SK-N-MC (cell line): ENCODE measurements at regions not wholly inside any gene's neighbourhood (a gene's known extent, or its start where the extent isn't known, plus 50 kb on each side); places are given as distances from the start of the nearest gene placed in this dataset.
A peak's percentile ranks its signal among the peaks of the same experiment; 100 is the strongest.

Source experiments
- DNase-seq: peaks from one replicate; pipeline ENCODE4 v3.0.0-alpha.2; 2011; ENCODE audit warnings: low read depth, low spot score
- H3K27ac ChIP-seq: fragments of 200-600 bp; sonication (generic); 2 replicates; pipeline ENCODE4 v1.5.1; 2016; ENCODE audit warnings: mixed run types
- H3K36me3 ChIP-seq: fragments of 200-600 bp; sonication (generic); 2 replicates; pipeline ENCODE4 v1.6.1; 2017; ENCODE audit warnings: antibody characterized with exemption, low read length, mixed read lengths; ENCODE audit not compliant: insufficient read depth
- H3K4me3 ChIP-seq: fragments of 200-600 bp; sonication (generic); 2 replicates; pipeline ENCODE4 v1.5.1; 2016
- H3K9ac ChIP-seq: fragments of 200-600 bp; sonication (generic); 2 replicates; pipeline ENCODE4 v1.8.0; 2017; ENCODE audit warnings: mixed run types, mixed read lengths; ENCODE audit not compliant: insufficient read length
- H3K9me3 ChIP-seq: fragments of 200-600 bp; sonication (generic); 2 replicates; pipeline ENCODE4 v1.6.1; 2017; ENCODE audit warnings: low read depth, mild to moderate bottlenecking, antibody characterized with exemption, low read length, moderate library complexity, mixed read lengths
- EZH2 ChIP-seq: fragments of 200-600 bp; sonication (generic); IDR thresholded peaks from one replicate; pipeline ENCODE4 v1.6.1; 2017; ENCODE audit warnings: antibody characterized with exemption
- FOXP2 ChIP-seq: optimal IDR thresholded peaks from 2 replicates; pipeline ENCODE3; 2011; ENCODE audit warnings: mild to moderate bottlenecking, moderate library complexity; ENCODE audit not compliant: insufficient read depth; ENCODE audit errors: extremely low read length, control extremely low read depth
- POLR2AphosphoS5 ChIP-seq: IDR thresholded peaks from 2 replicates; pipeline ENCODE4 v1.6.1; 2012; ENCODE audit warnings: mild to moderate bottlenecking, low read depth, low read length, borderline replicate concordance

- DNase-seq = no peak
- no peak overlapping the region for H3K9ac ChIP-seq
- TF ChIP-seq EZH2 (no peak), FOXP2 (no peak), POLR2AphosphoS5 (no peak)
- no peaks in the 10 kb centered on the region for H3K36me3 ChIP-seq
- no peak overlapping the region; the same call in 1 of the 2 replicates for H3K27ac ChIP-seq
- no peaks in the 10 kb centered on the region for H3K9me3 ChIP-seq
- H3K4me3 ChIP-seq = no peak overlapping the region
These were observed 282.4 kb downstream of the MEIS1 start for GRCh38 chr2:66717218-66717905.

- Histone ChIP-seq H3K36me3 (no peaks in the 10 kb centered on the region), H3K9ac (no peak overlapping the region), H3K9me3 (no peaks in the 10 kb centered on the region), H3K27ac (no peak overlapping the region), H3K4me3 (no peak overlapping the region)
- TF ChIP-seq POLR2AphosphoS5 (no peak), EZH2 (no peak), FOXP2 (no peak)
- no peak for DNase-seq
These were observed 283.0 kb downstream of the MEIS1 start for GRCh38 chr2:66717973-66718372.

GRCh38 chr2:66721776-66722175, 286.9 kb downstream of the MEIS1 start:
- H3K9me3 ChIP-seq = no peaks in the 10 kb centered on the region
- H3K36me3 ChIP-seq = no peaks in the 10 kb centered on the region
- DNase-seq = no peak
- TF ChIP-seq FOXP2 = no peak
- no peak for TF ChIP-seq POLR2AphosphoS5
- TF ChIP-seq EZH2 = no peak
- H3K9ac ChIP-seq = no peak overlapping the region
- no peak overlapping the region for H3K4me3 ChIP-seq
- no peak overlapping the region for H3K27ac ChIP-seq

GRCh38 chr2:66724241-66724640, 289.3 kb downstream of the MEIS1 start:
- Histone ChIP-seq H3K36me3 (no peaks in the 10 kb centered on the region), H3K27ac (no peak overlapping the region), H3K4me3 (no peak overlapping the region), H3K9ac (no peak overlapping the region), H3K9me3 (no peaks in the 10 kb centered on the region)
- no peak for DNase-seq
- TF ChIP-seq FOXP2 (no peak), EZH2 (no peak), POLR2AphosphoS5 (no peak)

DNA sequence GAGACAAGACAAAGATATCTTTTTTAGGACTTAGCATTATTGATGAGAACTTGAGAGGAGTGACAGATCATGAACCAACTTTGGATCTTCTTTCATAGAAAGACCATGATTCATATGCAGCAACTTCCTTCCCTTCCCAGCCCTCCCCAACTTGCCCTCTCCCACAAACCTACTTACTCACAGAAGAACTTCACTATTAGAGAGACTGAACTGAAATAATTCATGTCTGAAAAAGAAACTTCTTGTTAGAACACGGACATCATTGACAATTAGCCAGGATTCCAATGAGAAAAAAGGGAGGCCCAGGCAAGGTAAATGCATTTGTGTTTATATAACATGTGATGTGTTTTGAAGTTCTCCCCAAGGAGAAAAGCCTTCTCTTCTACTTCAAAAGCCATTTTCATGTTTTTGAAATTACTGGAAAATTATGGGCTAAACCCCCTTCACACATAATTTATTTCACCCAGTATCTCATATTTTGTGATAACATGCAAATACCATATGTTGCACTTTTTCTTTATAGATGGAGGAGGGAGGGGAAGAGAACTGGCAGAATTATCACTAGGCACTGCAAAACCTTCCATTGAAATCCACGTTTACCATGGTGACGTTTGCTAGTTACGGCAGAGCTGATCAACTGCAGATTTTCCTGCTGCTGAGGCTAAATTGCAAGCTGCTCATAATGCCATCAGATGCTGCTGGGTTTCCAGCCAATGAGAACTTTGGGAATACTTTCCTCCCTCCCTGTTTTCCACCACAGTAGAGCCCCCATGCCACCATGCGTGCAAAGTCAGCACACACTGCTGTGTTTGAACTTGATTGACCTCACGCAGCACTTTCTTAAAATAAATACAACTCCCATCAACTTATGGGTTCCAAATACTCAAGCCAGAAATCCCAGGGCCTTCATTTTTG, 294.7 kb downstream of the MEIS1 start:
- H3K4me3 ChIP-seq = no peak overlapping the region
- H3K9me3 ChIP-seq = no peaks in the 10 kb centered on the region
- no peak for DNase-seq
- H3K36me3 ChIP-seq = no peaks in the 10 kb centered on the region
- no peak for TF ChIP-seq FOXP2
- no peak for TF ChIP-seq EZH2
- TF ChIP-seq POLR2AphosphoS5 = no peak
- no peak overlapping the region for H3K27ac ChIP-seq
- H3K9ac ChIP-seq = no peak overlapping the region

DNA sequence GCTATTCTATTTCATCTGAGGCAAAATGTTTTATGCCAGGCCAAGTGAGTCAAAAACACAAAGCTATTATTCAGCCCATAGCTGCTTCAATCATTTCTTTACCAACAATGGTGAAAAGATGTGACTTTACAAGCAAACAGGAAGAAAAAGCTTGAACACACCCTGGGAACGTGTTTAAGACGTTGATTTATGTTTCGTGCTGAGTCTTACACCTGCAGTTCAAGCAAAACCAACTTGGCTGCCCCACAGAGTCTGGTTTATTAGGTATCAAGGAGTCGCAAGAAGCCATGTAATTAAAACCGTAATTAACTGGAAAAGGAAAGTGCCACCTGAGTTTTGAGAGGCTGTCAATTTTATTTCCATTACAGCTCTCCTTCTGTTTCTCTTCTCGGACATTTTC, 295.5 kb downstream of the MEIS1 start:
- Histone ChIP-seq H3K36me3 (no peaks in the 10 kb centered on the region), H3K27ac (no peak overlapping the region), H3K9ac (no peak overlapping the region), H3K9me3 (no peaks in the 10 kb centered on the region), H3K4me3 (no peak overlapping the region)
- DNase-seq = no peak
- TF ChIP-seq EZH2 (no peak), POLR2AphosphoS5 (no peak), FOXP2 (no peak)

DNA sequence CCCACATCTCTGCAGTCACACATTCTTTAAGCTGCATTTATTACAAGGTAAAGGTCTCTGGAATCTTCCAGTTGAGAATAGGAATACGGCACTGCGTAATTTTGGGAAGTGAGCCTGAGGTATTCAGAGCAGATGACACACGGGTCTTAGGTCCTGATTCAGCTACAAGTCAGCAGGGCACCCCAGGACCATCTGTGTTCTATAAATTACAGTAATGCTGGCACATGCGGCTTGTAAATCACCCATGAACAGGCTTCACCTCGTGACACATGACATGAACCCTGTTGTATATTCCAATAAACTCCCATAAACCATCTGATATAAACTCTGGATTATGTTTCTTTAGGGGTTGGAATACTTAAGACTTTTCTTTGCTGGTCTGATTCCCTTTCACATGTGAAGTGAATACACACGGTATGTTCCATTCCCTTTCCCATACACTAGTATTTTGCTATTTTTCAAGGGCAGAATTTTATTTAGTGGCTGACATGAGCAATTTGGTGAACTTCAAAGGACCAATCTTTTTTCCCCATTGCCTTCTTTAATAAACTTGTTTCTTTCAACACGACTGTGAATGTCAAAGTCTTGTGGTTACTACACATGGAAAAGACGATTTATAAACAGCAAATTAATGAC, 298.6 kb downstream of the MEIS1 start:
- H3K9ac ChIP-seq = no peak overlapping the region
- H3K36me3 ChIP-seq = no peaks in the 10 kb centered on the region
- peaks cover 3% of the 10 kb centered on the region; the same call in 1 of the 2 replicates for H3K9me3 ChIP-seq
- no peak for DNase-seq
- 0 out of 2 replicates have a peak overlapping the region, but pooled peaks have one; percentile 7 for H3K27ac ChIP-seq
- TF ChIP-seq EZH2 (no peak), FOXP2 (no peak), POLR2AphosphoS5 (no peak)
- H3K4me3 ChIP-seq = no peak overlapping the region

DNA sequence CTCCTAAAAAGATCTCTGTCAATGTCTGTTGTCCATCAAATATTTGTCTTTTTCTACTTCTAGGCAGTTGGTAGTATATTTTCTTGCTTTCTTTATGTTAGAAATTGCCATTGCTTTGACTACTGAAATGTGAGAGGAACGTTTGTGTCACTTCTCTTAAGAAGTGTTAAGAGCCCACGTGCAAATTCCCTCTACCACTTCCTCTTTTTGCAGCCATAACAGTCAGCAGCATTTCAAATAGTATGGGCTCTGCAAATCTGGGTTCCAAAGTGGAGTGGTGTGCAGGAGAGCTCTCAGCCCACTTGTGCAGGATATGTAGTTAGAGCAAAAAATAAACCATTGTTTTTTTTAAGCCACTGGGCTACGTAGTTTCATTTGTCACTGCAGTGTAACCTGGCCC, 314.0 kb downstream of the MEIS1 start:
- H3K4me3 ChIP-seq = no peak overlapping the region
- no peaks in the 10 kb centered on the region for H3K9me3 ChIP-seq
- no peak overlapping the region for H3K27ac ChIP-seq
- no peak for TF ChIP-seq FOXP2
- TF ChIP-seq POLR2AphosphoS5 = no peak
- TF ChIP-seq EZH2 = no peak
- no peak for DNase-seq
- H3K9ac ChIP-seq = no peak overlapping the region
- no peaks in the 10 kb centered on the region for H3K36me3 ChIP-seq
